ENCODE measurements at regions not wholly inside any gene's neighbourhood (a gene's known extent, or its start where the extent isn't known, plus 50 kb on each side); places are given as distances from the start of the nearest gene placed in this dataset.
A peak's percentile ranks its signal among the peaks of the same experiment; 100 is the strongest.

GRCh38 chr4:11564021-11564420 is 135.3 kb upstream of the HS3ST1 start:
- BruUV-seq (replicated peaks): no TSS peak
- Histone ChIP-seq H3K79me2 (ENCODE audit: low read length) (no peaks in the 10 kb centered on the region), H3K4me1 (ENCODE audit: insufficient read depth, low read length) (no peaks in the 10 kb centered on the region), H3F3A (ENCODE audit: low read length, unreplicated experiment) (no peaks in the 10 kb centered on the region), H2AFZ (ENCODE audit: low read length) (no peak overlapping the region), H3K27me3 (ENCODE audit: low read length) (no peaks in the 10 kb centered on the region), H3K9me3 (ENCODE audit: low read length) (no peaks in the 10 kb centered on the region), H3K27ac (ENCODE audit: low read length) (no peak overlapping the region), H3K4me3 (ENCODE audit: low read length) (no peak overlapping the region), H4K20me1 (ENCODE audit: low read length) (no peaks in the 10 kb centered on the region), H3K9ac (ENCODE audit: low read length) (no peak overlapping the region), H3K36me3 (ENCODE audit: low read depth, low read length) (no peaks in the 10 kb centered on the region), H3K9me2 (replicated peaks; ENCODE audit: low read length) (no peaks in the 10 kb centered on the region), H3K4me2 (ENCODE audit: low read length) (no peak overlapping the region)
- TF ChIP-seq CTCF (conservative IDR thresholded peaks at IDR 0.05; ENCODE audit: low read depth, low read length) (no peak), EZH2 (IDR thresholded peaks at IDR 0.05; ENCODE audit: low read length, unreplicated experiment) (no peak), EZH2phosphoT487 (IDR thresholded peaks at IDR 0.05; ENCODE audit: borderline replicate concordance, low read length) (no peak)
- DNase-seq (no peak), ATAC-seq (no peak)
- CTCF ChIA-PET: no interaction called here
- intact Hi-C loops (cut with micrococcal nuclease): no loop called here
- POLR2A ChIA-PET (ENCODE audit: unreplicated experiment): no interaction called here

GRCh38 chr4:11549525-11549924 is 120.8 kb upstream of the HS3ST1 start:
- DNase-seq: no peak
- Histone ChIP-seq H4K20me1 (ENCODE audit: low read length) (no peaks in the 10 kb centered on the region), H3K79me2 (ENCODE audit: low read length) (no peaks in the 10 kb centered on the region), H3K4me3 (ENCODE audit: low read length) (no peak overlapping the region), H3K4me1 (ENCODE audit: insufficient read depth, low read length) (peaks cover 25% of the 10 kb centered on the region), H3K36me3 (ENCODE audit: low read depth, low read length) (no peaks in the 10 kb centered on the region), H3K27ac (ENCODE audit: low read length) (peak overlapping the region; percentile 82), H3K9me3 (ENCODE audit: low read length) (no peaks in the 10 kb centered on the region), H3K9me2 (replicated peaks; ENCODE audit: low read length) (no peaks in the 10 kb centered on the region), H3K4me2 (ENCODE audit: low read length) (peak overlapping the region; percentile 59; the same call in 1 of the 2 replicates), H3K27me3 (ENCODE audit: low read length) (no peaks in the 10 kb centered on the region), H3K9ac (ENCODE audit: low read length) (peak overlapping the region; percentile 6; the same call in 1 of the 2 replicates), H3F3A (ENCODE audit: low read length, unreplicated experiment) (no peaks in the 10 kb centered on the region), H2AFZ (ENCODE audit: low read length) (no peak overlapping the region)
- ATAC-seq: no peak
- ChIA-PET POLR2A (ENCODE audit: unreplicated experiment) (interaction anchor here (0.7 kb wide), 1 partner anchor 57 kb away, joined by 3 read pairs; no protein-coding TSS in a partner anchor), CTCF (no interaction called here)
- intact Hi-C loops (cut with micrococcal nuclease): no loop called here
- no TSS peak for BruUV-seq (replicated peaks)
- TF ChIP-seq CTCF (conservative IDR thresholded peaks at IDR 0.05; ENCODE audit: low read depth, low read length) (no peak), EZH2 (IDR thresholded peaks at IDR 0.05; ENCODE audit: low read length, unreplicated experiment) (no peak), EZH2phosphoT487 (IDR thresholded peaks at IDR 0.05; ENCODE audit: borderline replicate concordance, low read length) (no peak)

- POLR2A ChIA-PET (ENCODE audit: unreplicated experiment): no interaction called here
- Histone ChIP-seq H3K27ac (ENCODE audit: low read length) (peak overlapping the region; percentile 82), H3K4me3 (ENCODE audit: low read length) (no peak overlapping the region)
Measured at GRCh38 chr4:11548597-11549082, 119.9 kb upstream of the HS3ST1 start.

More at GRCh38 chr4:11548597-11549082, 119.9 kb upstream of the HS3ST1 start:
- H3K27me3 ChIP-seq (ENCODE audit: low read length): no peaks in the 10 kb centered on the region
- no peaks in the 10 kb centered on the region for H3K9me3 ChIP-seq (ENCODE audit: low read length)
- DNase-seq (peak; percentile 64), ATAC-seq (peak; percentile 85)
- no peaks in the 10 kb centered on the region for H4K20me1 ChIP-seq (ENCODE audit: low read length)
- no TSS peak for BruUV-seq (replicated peaks)
- H3F3A ChIP-seq (ENCODE audit: low read length, unreplicated experiment): no peaks in the 10 kb centered on the region
- H3K79me2 ChIP-seq (ENCODE audit: low read length): no peaks in the 10 kb centered on the region
- intact Hi-C loops (cut with micrococcal nuclease): no loop called here
- no peak overlapping the region for H2AFZ ChIP-seq (ENCODE audit: low read length)
- peak overlapping the region; percentile 59 for H3K4me2 ChIP-seq (ENCODE audit: low read length)
- H3K9me2 ChIP-seq (replicated peaks; ENCODE audit: low read length): no peaks in the 10 kb centered on the region
- peak overlapping the region; percentile 20; the same call in 1 of the 2 replicates for H3K9ac ChIP-seq (ENCODE audit: low read length)
- TF ChIP-seq CTCF (conservative IDR thresholded peaks at IDR 0.05; ENCODE audit: low read depth, low read length) (no peak), EZH2phosphoT487 (IDR thresholded peaks at IDR 0.05; ENCODE audit: borderline replicate concordance, low read length) (no peak), EZH2 (IDR thresholded peaks at IDR 0.05; ENCODE audit: low read length, unreplicated experiment) (no peak)
- no peaks in the 10 kb centered on the region for H3K36me3 ChIP-seq (ENCODE audit: low read depth, low read length)
- CTCF ChIA-PET: no interaction called here
- peaks cover 32% of the 10 kb centered on the region for H3K4me1 ChIP-seq (ENCODE audit: insufficient read depth, low read length)

All from PC-3 (cell line).